ENCODE measurements at regions not wholly inside any gene's neighbourhood (a gene's known extent, or its start where the extent isn't known, plus 50 kb on each side); places are given as distances from the start of the nearest gene placed in this dataset.

- intact Hi-C loops (cut with DNase I, micrococcal nuclease), result no loop called here
- no peaks in the 10 kb centered on the region for H3K36me3 ChIP-seq (ENCODE audit: low read depth)
- no peaks in the 10 kb centered on the region for H3K9me3 ChIP-seq
- H3K4me3 ChIP-seq, result no peak overlapping the region
- H3K4me1 ChIP-seq (ENCODE audit: low read depth), result no peaks in the 10 kb centered on the region
- no peak for DNase-seq
- no peak for ATAC-seq
- no peak for TF ChIP-seq CTCF (IDR thresholded peaks at IDR 0.05)
These were observed 1104.9 kb upstream of the SLC10A2 start for GRCh38 chr13:104170980-104171555.

- TF ChIP-seq CTCF (IDR thresholded peaks at IDR 0.05), result no peak
- Histone ChIP-seq H3K4me1 (ENCODE audit: low read depth) (no peaks in the 10 kb centered on the region), H3K4me3 (no peak overlapping the region), H3K9me3 (no peaks in the 10 kb centered on the region), H3K36me3 (ENCODE audit: low read depth) (no peaks in the 10 kb centered on the region)
- intact Hi-C loops (cut with DNase I, micrococcal nuclease), result no loop called here
- DNase-seq, result no peak
- no peak for ATAC-seq
These were observed 1097.8 kb upstream of the SLC10A2 start for GRCh38 chr13:104163866-104164630.

- no peaks in the 10 kb centered on the region for H3K9me3 ChIP-seq
- no peak for DNase-seq
- H3K36me3 ChIP-seq (ENCODE audit: low read depth), result no peaks in the 10 kb centered on the region
- H3K4me1 ChIP-seq (ENCODE audit: low read depth), result no peaks in the 10 kb centered on the region
- intact Hi-C loops (cut with DNase I, micrococcal nuclease), result no loop called here
- ATAC-seq, result no peak
- no peak overlapping the region for H3K4me3 ChIP-seq
- no peak for TF ChIP-seq CTCF (IDR thresholded peaks at IDR 0.05)
These were observed 1094.3 kb upstream of the SLC10A2 start for GRCh38 chr13:104160536-104160935.

GRCh38 chr13:104143760-104144416 lies 1077.7 kb upstream of the SLC10A2 start:
- no peak for ATAC-seq
- Histone ChIP-seq H3K4me1 (ENCODE audit: low read depth) (no peaks in the 10 kb centered on the region), H3K36me3 (ENCODE audit: low read depth) (no peaks in the 10 kb centered on the region), H3K9me3 (no peaks in the 10 kb centered on the region), H3K4me3 (no peak overlapping the region)
- DNase-seq, result no peak
- intact Hi-C loops (cut with DNase I, micrococcal nuclease), result no loop called here
- TF ChIP-seq CTCF (IDR thresholded peaks at IDR 0.05), result no peak

- Histone ChIP-seq H3K4me1 (ENCODE audit: low read depth) (no peaks in the 10 kb centered on the region), H3K4me3 (no peak overlapping the region), H3K9me3 (no peaks in the 10 kb centered on the region), H3K36me3 (ENCODE audit: low read depth) (no peaks in the 10 kb centered on the region)
- DNase-seq (no peak), ATAC-seq (no peak)
- TF ChIP-seq CTCF (IDR thresholded peaks at IDR 0.05), result no peak
- intact Hi-C loops (cut with DNase I, micrococcal nuclease), result no loop called here
These were observed 1074.3 kb upstream of the SLC10A2 start for GRCh38 chr13:104140552-104140951.
